ENCODE measurements at regions not wholly inside any gene's neighbourhood (a gene's known extent, or its start where the extent isn't known, plus 50 kb on each side); places are given as distances from the start of the nearest gene placed in this dataset. TPM values are rescaled to one million over a fixed set of nuclear protein-coding genes. Genes with fewer than 3 reads are reported as not detected.

GRCh38 chr13:27374126-27374613, 50.2 kb upstream of the GTF3A start:
- H3K9me3 ChIP-seq (replicated peaks; ENCODE audit: control insufficient read depth, insufficient read depth, low read length), result no peaks in the 10 kb centered on the region
- H3K27ac ChIP-seq (ENCODE audit: insufficient read depth, low read depth, low read length), result no peak overlapping the region
- no peaks in the 10 kb centered on the region for H3K36me3 ChIP-seq (ENCODE audit: control insufficient read depth in 2 of 2, extremely low read depth in 1 of 2, insufficient read depth in 2 of 2, low read length in 2 of 2)
- peaks cover 6 to 10% of the 10 kb centered on the region in 2 experiments for H3K27me3 ChIP-seq (ENCODE audit: control insufficient read depth in 2 of 2, insufficient read depth in 2 of 2, low read length in 2 of 2)
- no TSS peak for BruUV-seq (replicated peaks)
- POLR2A ChIA-PET, result no interaction called here
- intact Hi-C loops (cut with micrococcal nuclease) (loop anchor here (1.0 to 2.0 kb wide), 3 partner anchors 77 to 452 kb away; partner anchors contain the start of gene MTIF3), dilution Hi-C loops (cut with MboI; ENCODE audit: extremely low pct_ligation_motif_present, low sequenced_read_pairs) (no loop called here)
- no peaks in the 10 kb centered on the region for H3K79me2 ChIP-seq (ENCODE audit: control insufficient read depth, insufficient read depth, low read length)
- no peaks in the 10 kb centered on the region for H3K4me1 ChIP-seq (ENCODE audit: control insufficient read depth, extremely low read depth, insufficient read depth, low read length)
- DNase-seq (ENCODE audit: low read depth, low spot score) (no peak), FAIRE-seq (no peak)
- TF ChIP-seq JUN (IDR thresholded peaks at IDR 0.05; ENCODE audit: borderline replicate concordance, insufficient read depth, insufficient read length, low read depth) (no peak), MAX (IDR thresholded peaks at IDR 0.05; ENCODE audit: insufficient read depth, insufficient read length) (no peak)
- no peak overlapping the region for H3K4me3 ChIP-seq (replicated peaks in 1 of 3; ENCODE audit: insufficient read depth in 1 of 3, low read depth in 1 of 3, low read length in 3 of 3)
- H4K20me1 ChIP-seq (replicated peaks; ENCODE audit: control insufficient read depth, extremely low read depth, insufficient read depth, low read length), result no peaks in the 10 kb centered on the region
- H3K4me2 ChIP-seq (ENCODE audit: insufficient read depth, low read length), result no peak overlapping the region
- H3K9ac ChIP-seq (replicated peaks; ENCODE audit: extremely low read depth, insufficient read depth, low read length), result no peak overlapping the region
- CTCF ChIA-PET, result interaction anchor here (0.6 to 6.4 kb wide), 9 partner anchors 12 to 610 kb away, joined by 3 to 51 read pairs (median 7); no protein-coding TSS in a partner anchor
- no peaks in the 10 kb centered on the region for H3K9me1 ChIP-seq (replicated peaks; ENCODE audit: control insufficient read depth, extremely low read depth, insufficient read depth, low read length)
- H2AFZ ChIP-seq (ENCODE audit: low read depth, low read length), result no peak overlapping the region

Small RNAs in the stretch of these regions (small RNA-seq; reads per million reads assigned to genes)
- gene RNU6-70P (ENCODE audit: insufficient read depth, insufficient read length, low read depth, low replicate concordance), result not detected

Data from endothelial cell of umbilical vein (primary cell).